Testis (tissue), 2 donors: ENCODE measurements at regions not wholly inside any gene's neighbourhood (a gene's known extent, or its start where the extent isn't known, plus 50 kb on each side); places are given as distances from the start of the nearest gene placed in this dataset.

Experiments used
- CTCF ChIP-seq, 3 experiments: fragments of 450-650 bp in 2 of 3; fragments of 200-600 bp in 1 of 3; sonication (generic) in 1 of 3; IDR thresholded peaks; one replicate each; pipeline ENCODE4 v1.5.1; 2016 to 2019; ENCODE audit warnings: antibody characterized with exemption in 3 of 3, mild to moderate bottlenecking in 2 of 3, moderate library complexity in 1 of 3
- POLR2A ChIP-seq: fragments of 450-650 bp; IDR thresholded peaks from one replicate; pipeline ENCODE4 v1.6.1; 2017; ENCODE audit warnings: antibody characterized with exemption, mild to moderate bottlenecking, moderate library complexity

GRCh38 chr12:126762150-126762549 lies 1504.8 kb upstream of the TMEM132C start:
- TF ChIP-seq CTCF (IDR thresholded peaks at IDR 0.05) (no peak), POLR2A (no peak)
